Immature natural killer cell (primary cell): ENCODE measurements at regions not wholly inside any gene's neighbourhood (a gene's known extent, or its start where the extent isn't known, plus 50 kb on each side); places are given as distances from the start of the nearest gene placed in this dataset.
"Not testable (repeated sequence)": the region's sequence is repeated elsewhere in the genome, so short reads cannot be mapped to it uniquely, and the experiment has no call there.

Source experiments
- DNase-seq, 3 donors: peaks; one replicate each; pipeline ENCODE4 v3.0.0; 2022; ENCODE audit warnings: mixed read lengths in 1 of 3
- H3K27ac Mint-ChIP-seq, 6 donors: one replicate each; pipeline ENCODE4 v1.8.0; 2020; ENCODE audit warnings: mixed read lengths in 6 of 6, mild to moderate bottlenecking in 5 of 6, inconsistent platforms in 4 of 6, moderate library complexity in 3 of 6
- H3K27me3 Mint-ChIP-seq, 3 donors: one replicate each; pipeline ENCODE4 v1.8.0; 2020 to 2021; ENCODE audit warnings: low read depth in 3 of 3, mild to moderate bottlenecking in 3 of 3, mixed read lengths in 3 of 3, moderate library complexity in 3 of 3, inconsistent platforms in 1 of 3
- H3K36me3 Mint-ChIP-seq, 3 donors: one replicate each; pipeline ENCODE4 v1.8.0; 2020; ENCODE audit warnings: mixed read lengths in 3 of 3, inconsistent platforms in 2 of 3, mild to moderate bottlenecking in 2 of 3
- H3K4me1 Mint-ChIP-seq, 2 donors: one replicate each; pipeline ENCODE4 v1.8.0; 2020; ENCODE audit warnings: inconsistent platforms in 2 of 2, mild to moderate bottlenecking in 2 of 2, mixed read lengths in 2 of 2, moderate library complexity in 1 of 2
- H3K4me3 Mint-ChIP-seq, 5 donors: one replicate each; pipeline ENCODE4 v1.8.0; 2020; ENCODE audit warnings: mild to moderate bottlenecking in 5 of 5, mixed read lengths in 5 of 5, inconsistent platforms in 3 of 5, moderate library complexity in 3 of 5
- H3K9me3 Mint-ChIP-seq, 6 donors: one replicate each; pipeline ENCODE4 v1.8.0; 2020; ENCODE audit warnings: mild to moderate bottlenecking in 6 of 6, mixed read lengths in 6 of 6, inconsistent platforms in 4 of 6, moderate library complexity in 3 of 6

GRCh38 chr4:151581570-151581969, 172.6 kb downstream of the FHIP1A start:
- Mint-ChIP-seq H3K27me3 (peaks cover 0 to 5% (median 1%) of the 10 kb centered on the region in 3 donors), H3K4me3 (no peak overlapping the region), H3K27ac (no peak overlapping the region), H3K4me1 (no peaks in the 10 kb centered on the region), H3K36me3 (no peaks in the 10 kb centered on the region), H3K9me3 (no peaks in the 10 kb centered on the region)
- DNase-seq = no peak

GRCh38 chr4:151582098-151582497, 173.1 kb downstream of the FHIP1A start:
- Mint-ChIP-seq H3K27ac (no peak overlapping the region), H3K4me1 (no peaks in the 10 kb centered on the region), H3K36me3 (no peaks in the 10 kb centered on the region), H3K4me3 (no peak overlapping the region), H3K27me3 (peaks cover 0 to 5% (median 1%) of the 10 kb centered on the region in 3 donors), H3K9me3 (no peaks in the 10 kb centered on the region)
- no peak for DNase-seq

GRCh38 chr4:151583157-151583914, 174.4 kb downstream of the FHIP1A start:
- Mint-ChIP-seq H3K4me1 (no peaks in the 10 kb centered on the region), H3K4me3 (no peak overlapping the region), H3K9me3 (no peaks in the 10 kb centered on the region)

GRCh38 chr4:151584101-151584500, 175.1 kb downstream of the FHIP1A start:
- H3K36me3 Mint-ChIP-seq = no peaks in the 10 kb centered on the region
- H3K4me1 Mint-ChIP-seq = no peaks in the 10 kb centered on the region
- H3K27ac Mint-ChIP-seq = no peak overlapping the region
- H3K4me3 Mint-ChIP-seq = no peak overlapping the region
- peaks cover 0 to 10% (median 1%) of the 10 kb centered on the region in 3 donors for H3K27me3 Mint-ChIP-seq
- no peak for DNase-seq
- no peaks in the 10 kb centered on the region for H3K9me3 Mint-ChIP-seq

More at GRCh38 chr4:151583157-151583914, 174.4 kb downstream of the FHIP1A start:
- DNase-seq = no peak
- Mint-ChIP-seq H3K27me3 (peaks cover 0 to 5% (median 1%) of the 10 kb centered on the region in 3 donors), H3K36me3 (no peaks in the 10 kb centered on the region), H3K27ac (no peak overlapping the region)

GRCh38 chr4:151595629-151596028, 165.2 kb downstream of the GATB start:
- not testable (repeated sequence) for DNase-seq, H3K4me3 Mint-ChIP-seq, H3K36me3 Mint-ChIP-seq, H3K4me1 Mint-ChIP-seq, H3K27me3 Mint-ChIP-seq, H3K27ac Mint-ChIP-seq, H3K9me3 Mint-ChIP-seq

GRCh38 chr4:151597691-151598090, 163.1 kb downstream of the GATB start:
- not testable (repeated sequence) for H3K9me3 Mint-ChIP-seq, H3K36me3 Mint-ChIP-seq, H3K27ac Mint-ChIP-seq, H3K4me1 Mint-ChIP-seq, DNase-seq, H3K4me3 Mint-ChIP-seq
- peaks cover 0 to 10% (median 5%) of the 10 kb centered on the region in 3 donors for H3K27me3 Mint-ChIP-seq

- no peak overlapping the region for H3K4me3 Mint-ChIP-seq
- H3K27me3 Mint-ChIP-seq = peaks cover 0 to 13% (median 2%) of the 10 kb centered on the region in 3 donors
- H3K9me3 Mint-ChIP-seq = no peaks in the 10 kb centered on the region
- H3K27ac Mint-ChIP-seq = no peak overlapping the region
- DNase-seq = no peak
- no peaks in the 10 kb centered on the region for H3K4me1 Mint-ChIP-seq
- no peaks in the 10 kb centered on the region for H3K36me3 Mint-ChIP-seq
Measured at GRCh38 chr4:151599863-151600262, 160.9 kb downstream of the GATB start.

GRCh38 chr4:151600432-151600831, 160.4 kb downstream of the GATB start:
- H3K36me3 Mint-ChIP-seq = no peaks in the 10 kb centered on the region
- no peak for DNase-seq
- no peak overlapping the region for H3K4me3 Mint-ChIP-seq
- H3K4me1 Mint-ChIP-seq = no peaks in the 10 kb centered on the region
- H3K9me3 Mint-ChIP-seq = no peaks in the 10 kb centered on the region
- H3K27ac Mint-ChIP-seq = no peak overlapping the region
- H3K27me3 Mint-ChIP-seq = peaks cover 0 to 13% (median 2%) of the 10 kb centered on the region in 3 donors

- H3K9me3 Mint-ChIP-seq = no peaks in the 10 kb centered on the region
- no peaks in the 10 kb centered on the region for H3K36me3 Mint-ChIP-seq
Measured at GRCh38 chr4:151603377-151603776, 157.4 kb downstream of the GATB start.

GRCh38 chr4:151604238-151604637, 156.6 kb downstream of the GATB start:
- no peaks in the 10 kb centered on the region for H3K4me1 Mint-ChIP-seq
- no peak for DNase-seq
- H3K27ac Mint-ChIP-seq = no peak overlapping the region
- H3K9me3 Mint-ChIP-seq = no peaks in the 10 kb centered on the region
- no peak overlapping the region for H3K4me3 Mint-ChIP-seq
- H3K36me3 Mint-ChIP-seq = no peaks in the 10 kb centered on the region
- H3K27me3 Mint-ChIP-seq = peaks cover 0 to 13% (median under 1%) of the 10 kb centered on the region in 3 donors

More at GRCh38 chr4:151603377-151603776, 157.4 kb downstream of the GATB start:
- Mint-ChIP-seq H3K4me1 (no peaks in the 10 kb centered on the region), H3K27ac (no peak overlapping the region), H3K4me3 (no peak overlapping the region), H3K27me3 (peaks cover 0 to 13% (median 2%) of the 10 kb centered on the region in 3 donors)
- DNase-seq = no peak

- Mint-ChIP-seq H3K4me1 (no peaks in the 10 kb centered on the region), H3K36me3 (no peaks in the 10 kb centered on the region), H3K4me3 (no peak overlapping the region), H3K27me3 (peaks cover 0 to 10% (median 0%) of the 10 kb centered on the region in 3 donors), H3K9me3 (no peaks in the 10 kb centered on the region), H3K27ac (no peak overlapping the region)
- DNase-seq = no peak
Measured at GRCh38 chr4:151605215-151605614, 155.6 kb downstream of the GATB start.

GRCh38 chr4:151606061-151606460, 154.7 kb downstream of the GATB start:
- Mint-ChIP-seq H3K27ac (no peak overlapping the region), H3K4me1 (no peaks in the 10 kb centered on the region), H3K36me3 (no peaks in the 10 kb centered on the region), H3K9me3 (no peaks in the 10 kb centered on the region), H3K4me3 (no peak overlapping the region), H3K27me3 (peaks cover 0 to 9% (median 0%) of the 10 kb centered on the region in 3 donors)
- DNase-seq = no peak

- Mint-ChIP-seq H3K27ac (no peak overlapping the region), H3K4me3 (no peak overlapping the region), H3K27me3 (peaks cover 0 to 3% (median 0%) of the 10 kb centered on the region in 3 donors), H3K36me3 (no peaks in the 10 kb centered on the region), H3K4me1 (no peaks in the 10 kb centered on the region), H3K9me3 (no peaks in the 10 kb centered on the region)
- no peak for DNase-seq
Measured at GRCh38 chr4:151610229-151610628, 150.6 kb downstream of the GATB start.

GRCh38 chr4:151611960-151612359, 148.8 kb downstream of the GATB start:
- no peak overlapping the region for H3K4me3 Mint-ChIP-seq
- no peak overlapping the region for H3K27ac Mint-ChIP-seq
- no peaks in the 10 kb centered on the region for H3K4me1 Mint-ChIP-seq
- no peaks in the 10 kb centered on the region for H3K36me3 Mint-ChIP-seq
- H3K27me3 Mint-ChIP-seq = peaks cover 0 to 3% (median under 1%) of the 10 kb centered on the region in 3 donors
- H3K9me3 Mint-ChIP-seq = no peaks in the 10 kb centered on the region
- no peak for DNase-seq

- H3K27ac Mint-ChIP-seq = no peak overlapping the region
- no peaks in the 10 kb centered on the region for H3K9me3 Mint-ChIP-seq
- H3K4me3 Mint-ChIP-seq = no peak overlapping the region
- no peaks in the 10 kb centered on the region for H3K4me1 Mint-ChIP-seq
- no peaks in the 10 kb centered on the region for H3K36me3 Mint-ChIP-seq
- H3K27me3 Mint-ChIP-seq = peaks cover 0 to 3% (median 2%) of the 10 kb centered on the region in 3 donors
- no peak for DNase-seq
Measured at GRCh38 chr4:151613290-151613689, 147.5 kb downstream of the GATB start.
